ENCODE measurements at regions not wholly inside any gene's neighbourhood (a gene's known extent, or its start where the extent isn't known, plus 50 kb on each side); places are given as distances from the start of the nearest gene placed in this dataset.

- TF ChIP-seq CTCF (IDR thresholded peaks at IDR 0.05; ENCODE audit: low read depth, low read length, poor library complexity, severe bottlenecking) (no peak), EZH2phosphoT487 (IDR thresholded peaks at IDR 0.05; ENCODE audit: borderline replicate concordance, low read length) (no peak)
These were observed 308.3 kb downstream of the NR2F2 start for GRCh38 chr15:96638793-96639192.
